Activated T-cell treated with anti-CD3 and anti-CD28 coated beads for 48 hours (primary cell): ENCODE measurements at regions not wholly inside any gene's neighbourhood (a gene's known extent, or its start where the extent isn't known, plus 50 kb on each side); places are given as distances from the start of the nearest gene placed in this dataset.
A peak's percentile ranks its signal among the peaks of the same experiment; 100 is the strongest.

Experiments used
- DNase-seq: peaks from one replicate; pipeline ENCODE4 v3.0.0-alpha.2; 2020; ENCODE audit warnings: low read depth

- no peak for DNase-seq
Measured at GRCh38 chr16:85401917-85402766, 211.0 kb upstream of the GSE1 start.

GRCh38 chr16:85402910-85403692, 210.0 kb upstream of the GSE1 start:
- DNase-seq, result no peak

GRCh38 chr16:85403693-85404092, 209.4 kb upstream of the GSE1 start:
- DNase-seq, result no peak

GRCh38 chr16:85412911-85413520, 200.1 kb upstream of the GSE1 start:
- DNase-seq, result no peak

- DNase-seq, result no peak
Measured at GRCh38 chr16:85413691-85414663, 199.1 kb upstream of the GSE1 start.

- no peak for DNase-seq
Measured at GRCh38 chr16:85415196-85416090, 197.7 kb upstream of the GSE1 start.

GRCh38 chr16:85416228-85417109, 196.7 kb upstream of the GSE1 start:
- peak; percentile 72 for DNase-seq

GRCh38 chr16:85417156-85417860, 195.8 kb upstream of the GSE1 start:
- DNase-seq, result no peak

- no peak for DNase-seq
Measured at GRCh38 chr16:85418978-85419491, 194.1 kb upstream of the GSE1 start.

- no peak for DNase-seq
Measured at GRCh38 chr16:85419503-85420408, 193.4 kb upstream of the GSE1 start.

- peak; percentile 85 for DNase-seq
Measured at GRCh38 chr16:85420501-85421337, 192.4 kb upstream of the GSE1 start.

- DNase-seq, result no peak
Measured at GRCh38 chr16:85421338-85422195, 191.6 kb upstream of the GSE1 start.

GRCh38 chr16:85422196-85422631, 190.9 kb upstream of the GSE1 start:
- DNase-seq, result no peak

- DNase-seq, result no peak
Measured at GRCh38 chr16:85422632-85423550, 190.2 kb upstream of the GSE1 start.
